ENCODE measurements at regions not wholly inside any gene's neighbourhood (a gene's known extent, or its start where the extent isn't known, plus 50 kb on each side); places are given as distances from the start of the nearest gene placed in this dataset.

DNA sequence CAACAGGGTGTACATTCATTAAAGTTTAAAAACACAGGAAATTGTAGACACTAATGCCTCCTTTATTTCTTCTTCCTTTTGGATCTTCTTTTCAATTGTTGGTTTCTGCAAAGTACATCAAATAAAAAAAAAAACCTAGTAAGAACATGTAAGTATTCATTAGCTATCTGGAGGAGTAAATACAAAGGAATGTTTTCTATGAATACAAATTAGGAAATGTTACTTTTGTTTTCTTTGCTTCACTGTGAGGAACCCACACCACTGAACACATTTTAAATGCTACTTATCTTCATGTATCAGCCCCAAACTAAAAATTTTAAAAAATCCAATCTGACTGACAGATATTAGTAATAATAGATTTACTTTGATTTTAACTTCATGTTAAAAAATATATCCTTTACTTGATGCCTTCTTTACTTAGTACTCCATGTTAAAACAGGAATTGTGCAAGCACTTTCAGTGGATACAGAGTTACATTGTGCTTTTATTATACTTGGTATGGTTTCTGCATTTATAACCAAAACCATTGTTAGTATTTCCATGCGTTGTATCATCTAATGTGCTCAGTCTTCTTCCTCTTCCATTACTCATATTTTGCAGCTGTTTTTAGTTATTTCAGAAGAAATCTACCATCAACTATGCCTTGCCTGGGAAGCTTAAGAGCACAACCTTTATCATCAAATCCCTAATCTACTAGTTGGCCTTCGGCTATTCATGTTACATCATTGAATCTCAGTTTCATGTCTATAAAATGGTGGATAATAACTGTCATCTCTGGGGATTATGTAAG lies 236.9 kb upstream of the DPYD start:
- TF ChIP-seq, protein P1, sequence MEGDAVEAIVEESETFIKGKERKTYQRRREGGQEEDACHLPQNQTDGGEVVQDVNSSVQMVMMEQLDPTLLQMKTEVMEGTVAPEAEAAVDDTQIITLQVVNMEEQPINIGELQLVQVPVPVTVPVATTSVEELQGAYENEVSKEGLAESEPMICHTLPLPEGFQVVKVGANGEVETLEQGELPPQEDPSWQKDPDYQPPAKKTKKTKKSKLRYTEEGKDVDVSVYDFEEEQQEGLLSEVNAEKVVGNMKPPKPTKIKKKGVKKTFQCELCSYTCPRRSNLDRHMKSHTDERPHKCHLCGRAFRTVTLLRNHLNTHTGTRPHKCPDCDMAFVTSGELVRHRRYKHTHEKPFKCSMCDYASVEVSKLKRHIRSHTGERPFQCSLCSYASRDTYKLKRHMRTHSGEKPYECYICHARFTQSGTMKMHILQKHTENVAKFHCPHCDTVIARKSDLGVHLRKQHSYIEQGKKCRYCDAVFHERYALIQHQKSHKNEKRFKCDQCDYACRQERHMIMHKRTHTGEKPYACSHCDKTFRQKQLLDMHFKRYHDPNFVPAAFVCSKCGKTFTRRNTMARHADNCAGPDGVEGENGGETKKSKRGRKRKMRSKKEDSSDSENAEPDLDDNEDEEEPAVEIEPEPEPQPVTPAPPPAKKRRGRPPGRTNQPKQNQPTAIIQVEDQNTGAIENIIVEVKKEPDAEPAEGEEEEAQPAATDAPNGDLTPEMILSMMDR (IDR thresholded peaks at IDR 0.05; ENCODE audit: insufficient read depth, low read length, missing control alignments) = no peak
- no peak for DNase-seq (ENCODE audit: low read depth, low spot score)
- POLR2A ChIA-PET = no interaction called here
- no peak overlapping the region for H3K4me3 ChIP-seq (ENCODE audit: low read depth, low read length)
- CTCF ChIA-PET = interaction anchor here (0.7 to 1.1 kb wide), 2 partner anchors 104 to 310 kb away, joined by 4 to 6 read pairs; no protein-coding TSS in a partner anchor

DNA sequence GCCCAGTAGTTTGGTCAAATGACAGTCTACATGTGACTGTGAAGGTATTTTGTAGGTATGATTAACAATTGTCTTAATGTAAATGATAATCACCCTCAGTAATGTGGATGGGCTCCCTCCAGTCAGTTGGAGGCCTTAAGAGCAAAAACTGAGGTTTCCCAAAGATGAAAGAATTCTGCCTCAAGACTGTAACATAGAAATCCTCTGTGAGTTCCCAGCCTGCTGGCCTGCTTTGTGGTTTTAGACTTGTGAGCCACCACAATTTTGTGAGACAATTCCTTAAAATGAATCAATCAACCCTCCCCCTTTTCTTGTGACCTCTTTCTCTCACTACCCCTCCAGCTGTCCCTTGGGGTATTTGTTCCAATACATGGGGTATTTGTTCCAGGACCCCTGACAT lies 226.4 kb upstream of the DPYD start:
- H3K4me3 ChIP-seq (ENCODE audit: low read depth, low read length) = no peak overlapping the region
- POLR2A ChIA-PET = no interaction called here
- TF ChIP-seq, protein P1 (IDR thresholded peaks at IDR 0.05; ENCODE audit: insufficient read depth, low read length, missing control alignments) = no peak
- DNase-seq (ENCODE audit: low read depth, low spot score) = no peak
- CTCF ChIA-PET = no interaction called here

DNA sequence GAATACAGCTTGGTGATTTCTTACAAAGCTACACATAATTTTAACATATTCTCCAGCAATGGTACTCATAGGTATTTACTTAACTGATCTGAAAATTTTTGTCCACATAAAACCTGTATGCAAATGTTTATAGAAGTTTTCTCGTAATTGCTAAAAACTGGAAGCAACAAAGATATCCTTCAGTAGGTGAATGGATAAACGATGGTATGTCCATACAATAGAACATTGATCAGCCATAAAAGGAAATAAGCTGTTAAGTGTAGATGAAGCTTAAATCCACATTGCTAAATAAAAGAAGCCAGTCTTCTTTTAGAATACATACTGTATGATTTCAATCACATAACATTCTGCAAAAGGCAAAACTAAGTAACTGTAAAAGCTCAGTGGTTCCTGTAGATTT lies 224.8 kb upstream of the DPYD start:
- ChIA-PET CTCF (no interaction called here), POLR2A (no interaction called here)
- H3K4me3 ChIP-seq (ENCODE audit: low read depth, low read length) = no peak overlapping the region
- TF ChIP-seq, protein P1 (IDR thresholded peaks at IDR 0.05; ENCODE audit: insufficient read depth, low read length, missing control alignments) = no peak
- DNase-seq (ENCODE audit: low read depth, low spot score) = no peak

DNA sequence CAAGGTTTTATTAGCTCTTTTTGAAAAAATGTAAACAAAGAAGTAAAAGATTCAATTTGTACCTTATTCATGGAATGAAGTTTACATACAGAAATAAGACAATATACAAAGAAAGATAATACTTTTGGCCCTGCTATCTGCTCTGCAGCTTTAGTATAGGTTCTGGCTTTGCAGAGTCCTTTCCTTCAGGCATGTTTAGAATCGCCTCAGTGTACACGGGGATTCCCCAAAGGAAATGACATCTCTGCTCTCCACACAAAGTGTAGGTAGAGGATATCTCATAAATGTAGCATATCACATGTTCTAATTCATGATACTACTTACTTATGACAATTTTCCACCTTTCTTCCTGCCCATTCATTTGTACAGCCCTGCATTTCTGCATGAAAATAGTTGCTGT lies 222.6 kb upstream of the DPYD start:
- DNase-seq (ENCODE audit: low read depth, low spot score) = no peak
- ChIA-PET POLR2A (no interaction called here), CTCF (no interaction called here)
- TF ChIP-seq, protein P1 (IDR thresholded peaks at IDR 0.05; ENCODE audit: insufficient read depth, low read length, missing control alignments) = no peak
- H3K4me3 ChIP-seq (ENCODE audit: low read depth, low read length) = no peak overlapping the region

DNA sequence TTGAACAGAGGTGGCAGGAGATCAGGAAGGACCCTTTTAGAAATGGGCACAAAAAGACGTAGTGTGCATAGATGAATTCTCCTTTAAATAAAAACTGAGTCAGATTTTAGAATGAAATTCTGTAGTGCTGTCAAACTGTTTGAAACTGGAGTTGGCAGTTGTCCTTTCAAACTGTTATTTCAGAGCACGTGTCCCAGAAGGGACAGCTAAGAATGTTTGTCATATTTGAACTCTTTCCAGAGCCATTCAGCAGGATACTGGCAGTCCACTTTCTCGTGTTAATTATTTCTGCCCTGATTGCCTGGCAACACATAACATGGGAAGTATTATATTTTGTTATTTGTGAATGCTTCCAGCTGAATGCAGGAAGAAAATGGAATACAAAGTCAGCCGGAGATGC lies 212.3 kb upstream of the DPYD start:
- CTCF ChIA-PET = interaction anchor here (1.1 kb wide), 1 partner anchor 25 kb away, joined by 3 read pairs; no protein-coding TSS in a partner anchor
- TF ChIP-seq, protein P1 (IDR thresholded peaks at IDR 0.05; ENCODE audit: insufficient read depth, low read length, missing control alignments) = no peak
- POLR2A ChIA-PET = no interaction called here
- H3K4me3 ChIP-seq (ENCODE audit: low read depth, low read length) = no peak overlapping the region
- no peak for DNase-seq (ENCODE audit: low read depth, low spot score)

DNA sequence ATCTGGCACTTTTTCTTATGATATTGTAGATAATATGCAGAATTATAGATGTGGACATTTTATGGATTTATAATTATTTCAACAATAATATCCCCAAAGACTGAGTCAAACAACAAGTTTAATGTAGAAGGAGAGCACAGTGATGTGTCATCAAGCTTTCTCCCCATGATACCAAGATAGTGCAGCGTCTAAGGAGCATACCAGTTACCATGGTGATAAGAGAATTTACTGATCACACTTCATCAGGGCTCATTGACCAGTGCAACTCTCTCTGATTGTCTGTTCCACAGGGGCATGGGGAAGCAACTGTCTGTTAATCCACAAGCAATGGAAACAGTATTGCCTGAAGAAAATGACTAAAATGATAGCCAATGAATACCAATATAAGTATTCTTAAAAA lies 209.6 kb upstream of the DPYD start:
- TF ChIP-seq, protein P1 (IDR thresholded peaks at IDR 0.05; ENCODE audit: insufficient read depth, low read length, missing control alignments) = no peak
- POLR2A ChIA-PET = no interaction called here
- CTCF ChIA-PET = no interaction called here
- no peak overlapping the region for H3K4me3 ChIP-seq (ENCODE audit: low read depth, low read length)
- DNase-seq (ENCODE audit: low read depth, low spot score) = no peak
